ENCODE measurements at regions not wholly inside any gene's neighbourhood (a gene's known extent, or its start where the extent isn't known, plus 50 kb on each side); places are given as distances from the start of the nearest gene placed in this dataset.

DNA sequence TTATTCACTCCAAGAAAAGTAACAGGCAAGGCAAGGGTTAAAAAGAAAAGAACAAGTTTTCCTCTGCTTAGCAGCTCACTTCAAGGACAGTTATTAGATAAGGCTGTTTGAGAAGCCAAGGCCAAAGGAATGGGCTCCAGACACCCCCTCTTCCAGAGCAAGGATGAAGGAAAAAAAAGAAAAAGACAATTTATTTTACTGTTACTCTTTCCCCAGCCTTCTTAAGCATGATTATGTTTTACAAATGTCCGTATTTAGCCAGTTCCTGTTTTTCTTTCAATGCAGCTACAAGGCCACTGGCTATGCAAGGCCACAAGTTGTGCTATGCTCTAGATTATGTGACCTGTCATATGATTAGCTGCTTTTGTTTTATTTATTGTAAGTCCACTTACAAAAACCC lies 106.5 kb upstream of the SIMC1 start:
- Histone ChIP-seq H3K4ac (ENCODE audit: low read depth, low read length) (no peak overlapping the region), H3K4me2 (ENCODE audit: insufficient read depth, insufficient read length, low read length) (no peak overlapping the region), H3K14ac (ENCODE audit: insufficient read depth, low read length) (no peak overlapping the region), H4K91ac (ENCODE audit: insufficient read length, low read depth, low read length) (no peak overlapping the region), H3K79me2 (ENCODE audit: insufficient read depth, low read length) (no peaks in the 10 kb centered on the region), H2AFZ (ENCODE audit: low read length) (no peak overlapping the region), H3K27ac (ENCODE audit: insufficient read length, low read depth, low read length) (no peak overlapping the region), H3K18ac (ENCODE audit: insufficient read length, low read depth, low read length) (no peak overlapping the region), H4K8ac (replicated peaks; ENCODE audit: insufficient read length, low read depth, low read length) (no peak overlapping the region), H3K23ac (ENCODE audit: insufficient read length, low read depth, low read length) (no peak overlapping the region), H3K9ac (ENCODE audit: extremely low read depth, insufficient read length, low read length) (no peak overlapping the region), H2BK5ac (ENCODE audit: insufficient read length, low read length) (no peak overlapping the region), H3K4me1 (ENCODE audit: insufficient read depth, low read length) (no peaks in the 10 kb centered on the region; the same call in 1 of the 2 replicates), H2BK20ac (ENCODE audit: low read depth, low read length, poor library complexity, severe bottlenecking) (no peak overlapping the region), H4K5ac (ENCODE audit: insufficient read length, low read depth, low read length) (no peak overlapping the region), H2BK15ac (ENCODE audit: low read depth, low read length) (no peak overlapping the region), H3T11ph (ENCODE audit: low read length) (no peak overlapping the region), H2AK5ac (ENCODE audit: insufficient read length, low read length) (no peak overlapping the region), H4K20me1 (ENCODE audit: control insufficient read depth, insufficient read depth, insufficient read length) (no peaks in the 10 kb centered on the region), H3K27me3 (ENCODE audit: insufficient read depth, low read length) (peaks cover 5% of the 10 kb centered on the region; the same call in 1 of the 2 replicates), H3K56ac (ENCODE audit: insufficient read length, low read depth, low read length) (no peak overlapping the region), H2BK120ac (ENCODE audit: low read depth, low read length, poor library complexity, severe bottlenecking) (no peak overlapping the region), H3K79me1 (ENCODE audit: insufficient read depth, low read depth, low read length, poor library complexity, severe bottlenecking) (no peaks in the 10 kb centered on the region), H3K23me2 (ENCODE audit: insufficient read length, low read depth, low read length, poor library complexity, severe bottlenecking) (peaks cover 15% of the 10 kb centered on the region), H2BK12ac (ENCODE audit: insufficient read length, low read depth, low read length) (no peak overlapping the region), H3K9me3 (ENCODE audit: control insufficient read depth, low read depth, low read length) (no peaks in the 10 kb centered on the region)
- peaks cover 25% of the 10 kb centered on the region for H3K27me3 Mint-ChIP-seq (ENCODE audit: low read depth)
- no peak overlapping the region for H3K27ac Mint-ChIP-seq
- H3K4me1 Mint-ChIP-seq: peaks cover 8 to 19% of the 10 kb centered on the region in 2 experiments
- TF ChIP-seq, protein P1, sequence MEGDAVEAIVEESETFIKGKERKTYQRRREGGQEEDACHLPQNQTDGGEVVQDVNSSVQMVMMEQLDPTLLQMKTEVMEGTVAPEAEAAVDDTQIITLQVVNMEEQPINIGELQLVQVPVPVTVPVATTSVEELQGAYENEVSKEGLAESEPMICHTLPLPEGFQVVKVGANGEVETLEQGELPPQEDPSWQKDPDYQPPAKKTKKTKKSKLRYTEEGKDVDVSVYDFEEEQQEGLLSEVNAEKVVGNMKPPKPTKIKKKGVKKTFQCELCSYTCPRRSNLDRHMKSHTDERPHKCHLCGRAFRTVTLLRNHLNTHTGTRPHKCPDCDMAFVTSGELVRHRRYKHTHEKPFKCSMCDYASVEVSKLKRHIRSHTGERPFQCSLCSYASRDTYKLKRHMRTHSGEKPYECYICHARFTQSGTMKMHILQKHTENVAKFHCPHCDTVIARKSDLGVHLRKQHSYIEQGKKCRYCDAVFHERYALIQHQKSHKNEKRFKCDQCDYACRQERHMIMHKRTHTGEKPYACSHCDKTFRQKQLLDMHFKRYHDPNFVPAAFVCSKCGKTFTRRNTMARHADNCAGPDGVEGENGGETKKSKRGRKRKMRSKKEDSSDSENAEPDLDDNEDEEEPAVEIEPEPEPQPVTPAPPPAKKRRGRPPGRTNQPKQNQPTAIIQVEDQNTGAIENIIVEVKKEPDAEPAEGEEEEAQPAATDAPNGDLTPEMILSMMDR (conservative IDR thresholded peaks at IDR 0.05): no peak
- H3K9me3 Mint-ChIP-seq: no peaks in the 10 kb centered on the region
- WGBS (ENCODE audit: extremely low coverage, insufficient read length, low lambda C conversion rate): no CpG with 5 or more reads among the region's 1 CpG
- DNase-seq: no peak
- H3K4me3 Mint-ChIP-seq: no peak overlapping the region
- H3K36me3 Mint-ChIP-seq (ENCODE audit: insufficient read depth in 1 of 3, low read depth in 3 of 3): no peaks in the 10 kb centered on the region

Data from H9 (cell line).